Upper lobe of right lung (tissue), 1 donor: ENCODE measurements at regions not wholly inside any gene's neighbourhood (a gene's known extent, or its start where the extent isn't known, plus 50 kb on each side); places are given as distances from the start of the nearest gene placed in this dataset.

Source experiments
- ATAC-seq: fragments of 200-7000 bp; cut with Tn5 transposase; one replicate; pipeline ENCODE4 v1.9.1; 2020; ENCODE audit warnings: mild to moderate bottlenecking, moderate library complexity
- DNase-seq: peaks from one replicate; pipeline ENCODE4 v3.0.0-alpha.2; 2020
- H3K27ac ChIP-seq: fragments of 200-600 bp; one replicate; pipeline ENCODE4 v1.8.0; 2022
- H3K27me3 ChIP-seq: fragments of 200-600 bp; one replicate; pipeline ENCODE4 v1.8.0; 2022; ENCODE audit warnings: mild to moderate bottlenecking
- H3K36me3 ChIP-seq: fragments of 200-600 bp; one replicate; pipeline ENCODE4 v1.8.0; 2022
- H3K4me1 ChIP-seq: fragments of 200-600 bp; one replicate; pipeline ENCODE4 v1.8.0; 2022
- H3K4me3 ChIP-seq: fragments of 200-600 bp; one replicate; pipeline ENCODE4 v1.8.0; 2022; ENCODE audit warnings: mild to moderate bottlenecking
- H3K9me3 ChIP-seq: fragments of 200-600 bp; one replicate; pipeline ENCODE4 v1.8.0; 2022
- CTCF ChIP-seq: fragments of 200-600 bp; IDR thresholded peaks from one replicate; pipeline ENCODE4 v1.8.0; 2022; ENCODE audit warnings: antibody characterized with exemption
- intact Hi-C: fragments of 100-400 bp; cut with DNase I; formaldehyde crosslinking; loops from one replicate; pipeline ENCODE4 v1.11.0; 2022
- donor health status: DM: no; HTN: yes; CAD: no; lungs with severe emphysema.

- Histone ChIP-seq H3K4me1 (peaks cover 16% of the 10 kb centered on the region), H3K9me3 (no peaks in the 10 kb centered on the region), H3K27ac (no peak overlapping the region), H3K27me3 (no peaks in the 10 kb centered on the region), H3K36me3 (no peaks in the 10 kb centered on the region), H3K4me3 (no peak overlapping the region)
- no peak for ATAC-seq
- TF ChIP-seq CTCF = no peak
- intact Hi-C loops = no loop called here
- DNase-seq = peak; percentile 48
Observed at GRCh38 chr1:10906866-10907519, 105.5 kb upstream of the TARDBP start.

- DNase-seq = peak; percentile 34
Observed at GRCh38 chr1:10908266-10908665, 104.2 kb upstream of the TARDBP start.

DNA sequence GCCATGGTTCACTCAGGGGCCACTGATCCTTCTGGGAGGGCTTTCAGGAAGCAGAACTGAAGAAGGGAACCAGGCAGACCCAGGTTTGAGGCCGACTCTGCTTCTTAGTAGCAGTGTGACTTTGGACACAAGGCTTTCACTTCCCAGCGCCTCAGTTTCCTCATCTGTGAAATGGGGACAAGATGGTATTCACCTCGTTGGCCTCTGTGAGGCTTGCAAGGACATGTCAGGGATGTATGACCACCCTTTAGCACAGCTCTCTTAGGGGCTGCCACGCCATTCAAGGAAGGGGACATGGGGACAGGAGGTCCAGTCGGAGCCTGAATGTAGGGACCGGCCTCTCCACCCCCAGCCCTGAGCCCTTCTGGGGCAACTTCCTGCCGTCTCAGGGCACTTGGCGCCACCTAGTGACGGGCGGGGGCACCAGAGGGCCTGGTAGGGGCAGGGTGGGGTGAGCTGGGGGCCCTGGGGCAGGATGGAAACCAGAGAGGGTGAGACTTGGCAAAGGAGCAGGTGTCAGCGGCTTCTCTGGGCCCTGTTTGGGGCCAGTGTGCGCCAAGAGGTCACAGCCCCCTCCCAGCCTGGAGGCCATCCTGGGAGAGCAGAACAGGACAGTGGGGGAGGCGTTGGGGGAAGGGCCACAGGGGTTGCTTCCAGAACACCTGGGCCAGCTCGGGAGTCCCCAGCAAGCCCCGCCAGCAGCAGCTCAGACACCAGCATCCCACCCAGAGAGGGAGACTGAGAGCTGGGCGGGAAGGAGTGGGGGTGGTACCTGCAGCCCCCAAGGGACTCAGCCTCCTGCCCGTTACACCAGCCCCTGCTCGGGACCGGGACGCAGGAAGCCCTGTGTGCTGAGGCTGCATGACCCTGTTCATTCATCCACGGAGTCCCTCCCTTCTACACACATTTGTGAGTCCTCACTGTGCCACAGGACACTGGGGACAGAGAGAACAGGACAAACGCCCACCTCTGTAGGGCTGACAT lies 102.5 kb upstream of the TARDBP start:
- peaks cover 6% of the 10 kb centered on the region for H3K4me1 ChIP-seq
- ATAC-seq (peak; percentile 86), DNase-seq (peak; percentile 90)
- no peaks in the 10 kb centered on the region for H3K9me3 ChIP-seq
- intact Hi-C loops = no loop called here
- no peak overlapping the region for H3K27ac ChIP-seq
- H3K27me3 ChIP-seq = no peaks in the 10 kb centered on the region
- H3K36me3 ChIP-seq = no peaks in the 10 kb centered on the region
- H3K4me3 ChIP-seq = no peak overlapping the region
- peak; percentile 58 for TF ChIP-seq CTCF

More at GRCh38 chr1:10908266-10908665, 104.2 kb upstream of the TARDBP start:
- Histone ChIP-seq H3K27ac (no peak overlapping the region), H3K9me3 (no peaks in the 10 kb centered on the region), H3K27me3 (no peaks in the 10 kb centered on the region), H3K36me3 (no peaks in the 10 kb centered on the region), H3K4me1 (peaks cover 16% of the 10 kb centered on the region), H3K4me3 (no peak overlapping the region)
- no peak for TF ChIP-seq CTCF
- intact Hi-C loops = no loop called here
- ATAC-seq = no peak

GRCh38 chr1:10910681-10911489 lies 101.6 kb upstream of the TARDBP start:
- H3K4me1 ChIP-seq = no peaks in the 10 kb centered on the region
- intact Hi-C loops = no loop called here
- ATAC-seq (no peak), DNase-seq (peak; percentile 46)
- TF ChIP-seq CTCF = no peak
- H3K36me3 ChIP-seq = no peaks in the 10 kb centered on the region
- no peaks in the 10 kb centered on the region for H3K9me3 ChIP-seq
- H3K27me3 ChIP-seq = no peaks in the 10 kb centered on the region
- H3K27ac ChIP-seq = no peak overlapping the region
- H3K4me3 ChIP-seq = no peak overlapping the region

GRCh38 chr1:10911490-10912166 lies 100.8 kb upstream of the TARDBP start:
- H3K9me3 ChIP-seq = no peaks in the 10 kb centered on the region
- ATAC-seq (no peak), DNase-seq (peak; percentile 45)
- no peaks in the 10 kb centered on the region for H3K36me3 ChIP-seq
- H3K27ac ChIP-seq = no peak overlapping the region
- no peaks in the 10 kb centered on the region for H3K27me3 ChIP-seq
- intact Hi-C loops = no loop called here
- no peaks in the 10 kb centered on the region for H3K4me1 ChIP-seq
- no peak for TF ChIP-seq CTCF
- H3K4me3 ChIP-seq = no peak overlapping the region
